DND-41 (cell line): ENCODE measurements at regions not wholly inside any gene's neighbourhood (a gene's known extent, or its start where the extent isn't known, plus 50 kb on each side); places are given as distances from the start of the nearest gene placed in this dataset.

Experiments used
- EZH2 ChIP-seq: IDR thresholded peaks from 3 replicates; pipeline ENCODE4 v1.6.1; 2012; ENCODE audit warnings: borderline replicate concordance, low read depth, mild to moderate bottlenecking, moderate library complexity, low read length, inconsistent platforms; ENCODE audit not compliant: severe bottlenecking
- TF ChIP-seq, protein P1 (sequence below): IDR thresholded peaks from 2 replicates; pipeline ENCODE4 v1.5.1; 2012; ENCODE audit warnings: borderline replicate concordance, low read length, moderate library complexity, mild to moderate bottlenecking; ENCODE audit not compliant: poor library complexity, severe bottlenecking; ENCODE audit errors: extremely low read depth

- TF ChIP-seq, protein P1, sequence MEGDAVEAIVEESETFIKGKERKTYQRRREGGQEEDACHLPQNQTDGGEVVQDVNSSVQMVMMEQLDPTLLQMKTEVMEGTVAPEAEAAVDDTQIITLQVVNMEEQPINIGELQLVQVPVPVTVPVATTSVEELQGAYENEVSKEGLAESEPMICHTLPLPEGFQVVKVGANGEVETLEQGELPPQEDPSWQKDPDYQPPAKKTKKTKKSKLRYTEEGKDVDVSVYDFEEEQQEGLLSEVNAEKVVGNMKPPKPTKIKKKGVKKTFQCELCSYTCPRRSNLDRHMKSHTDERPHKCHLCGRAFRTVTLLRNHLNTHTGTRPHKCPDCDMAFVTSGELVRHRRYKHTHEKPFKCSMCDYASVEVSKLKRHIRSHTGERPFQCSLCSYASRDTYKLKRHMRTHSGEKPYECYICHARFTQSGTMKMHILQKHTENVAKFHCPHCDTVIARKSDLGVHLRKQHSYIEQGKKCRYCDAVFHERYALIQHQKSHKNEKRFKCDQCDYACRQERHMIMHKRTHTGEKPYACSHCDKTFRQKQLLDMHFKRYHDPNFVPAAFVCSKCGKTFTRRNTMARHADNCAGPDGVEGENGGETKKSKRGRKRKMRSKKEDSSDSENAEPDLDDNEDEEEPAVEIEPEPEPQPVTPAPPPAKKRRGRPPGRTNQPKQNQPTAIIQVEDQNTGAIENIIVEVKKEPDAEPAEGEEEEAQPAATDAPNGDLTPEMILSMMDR, result no peak
- no peak for TF ChIP-seq EZH2
Measured at GRCh38 chr10:46198516-46198915, 88.3 kb upstream of the ANTXRL start.
